Hepatocyte (in vitro differentiated cells): ENCODE measurements at regions not wholly inside any gene's neighbourhood (a gene's known extent, or its start where the extent isn't known, plus 50 kb on each side); places are given as distances from the start of the nearest gene placed in this dataset.

Experiments used
- EZH2 ChIP-seq: fragments of 200-600 bp; sonication (generic); IDR thresholded peaks from 2 replicates; pipeline ENCODE4 v1.6.1; 2016; ENCODE audit warnings: antibody characterized with exemption, mild to moderate bottlenecking, borderline replicate concordance
- EZH2phosphoT487 ChIP-seq: fragments of 200-600 bp; sonication (generic); IDR thresholded peaks from one replicate; pipeline ENCODE4 v1.6.1; 2018; ENCODE audit warnings: antibody characterized with exemption, mild to moderate bottlenecking, low read depth, moderate library complexity; ENCODE audit not compliant: unreplicated experiment, severe bottlenecking
- TF ChIP-seq, protein P1 (sequence below): fragments of 200-600 bp; sonication (generic); IDR thresholded peaks from 2 replicates; pipeline ENCODE4 v1.5.1; 2016; ENCODE audit warnings: antibody characterized with exemption, mild to moderate bottlenecking; ENCODE audit not compliant: poor library complexity

DNA sequence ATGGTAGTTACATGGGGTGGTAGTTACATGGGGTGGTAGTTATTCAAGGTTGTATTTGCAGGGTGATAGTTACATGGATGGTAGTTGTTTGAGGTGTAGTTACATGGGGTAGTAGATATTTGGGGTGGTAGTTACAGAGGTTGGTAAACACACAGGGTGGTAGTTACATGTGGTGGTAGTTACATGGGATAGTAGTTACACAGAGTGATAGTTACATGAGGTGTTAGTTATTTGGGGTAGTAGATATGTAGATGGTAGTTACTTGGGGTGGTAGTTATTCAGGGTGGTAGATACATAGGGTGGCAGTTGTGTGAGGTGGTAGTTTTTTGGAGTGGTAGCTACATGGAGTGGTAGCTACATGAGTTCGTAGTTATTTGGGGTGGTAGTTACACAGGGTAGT, 221.3 kb upstream of the CST7 start:
- TF ChIP-seq, protein P1, sequence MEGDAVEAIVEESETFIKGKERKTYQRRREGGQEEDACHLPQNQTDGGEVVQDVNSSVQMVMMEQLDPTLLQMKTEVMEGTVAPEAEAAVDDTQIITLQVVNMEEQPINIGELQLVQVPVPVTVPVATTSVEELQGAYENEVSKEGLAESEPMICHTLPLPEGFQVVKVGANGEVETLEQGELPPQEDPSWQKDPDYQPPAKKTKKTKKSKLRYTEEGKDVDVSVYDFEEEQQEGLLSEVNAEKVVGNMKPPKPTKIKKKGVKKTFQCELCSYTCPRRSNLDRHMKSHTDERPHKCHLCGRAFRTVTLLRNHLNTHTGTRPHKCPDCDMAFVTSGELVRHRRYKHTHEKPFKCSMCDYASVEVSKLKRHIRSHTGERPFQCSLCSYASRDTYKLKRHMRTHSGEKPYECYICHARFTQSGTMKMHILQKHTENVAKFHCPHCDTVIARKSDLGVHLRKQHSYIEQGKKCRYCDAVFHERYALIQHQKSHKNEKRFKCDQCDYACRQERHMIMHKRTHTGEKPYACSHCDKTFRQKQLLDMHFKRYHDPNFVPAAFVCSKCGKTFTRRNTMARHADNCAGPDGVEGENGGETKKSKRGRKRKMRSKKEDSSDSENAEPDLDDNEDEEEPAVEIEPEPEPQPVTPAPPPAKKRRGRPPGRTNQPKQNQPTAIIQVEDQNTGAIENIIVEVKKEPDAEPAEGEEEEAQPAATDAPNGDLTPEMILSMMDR, result no peak
- TF ChIP-seq EZH2 (no peak), EZH2phosphoT487 (no peak)
